ENCODE measurements at regions not wholly inside any gene's neighbourhood (a gene's known extent, or its start where the extent isn't known, plus 50 kb on each side); places are given as distances from the start of the nearest gene placed in this dataset.

DNA sequence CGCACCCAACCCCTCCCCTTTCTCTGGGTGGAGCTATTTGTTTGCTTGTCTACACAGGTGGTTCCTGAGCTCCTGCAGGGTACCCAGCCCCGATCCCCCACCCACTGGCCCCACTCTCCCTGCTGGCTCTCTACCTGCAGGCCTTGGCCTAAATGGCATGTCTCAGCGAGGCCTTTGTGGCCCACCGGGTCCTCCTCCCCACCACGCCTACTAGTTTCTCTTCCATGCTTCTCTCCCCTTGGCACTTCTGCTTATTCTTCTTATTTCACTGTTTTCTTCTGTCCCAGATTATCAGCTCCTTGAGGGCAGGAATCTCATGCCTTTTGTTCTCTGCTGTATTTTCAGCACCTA, 57.4 kb upstream of the ZNF536 start:
- Mint-ChIP-seq H3K27ac (no peak overlapping the region), H3K4me3 (no peak overlapping the region), H3K4me1 (no peaks in the 10 kb centered on the region), H3K27me3 (ENCODE audit: low read depth in 2 of 2) (peaks cover 0 to 2% of the 10 kb centered on the region in 2 donors), H3K9me3 (peaks cover 2 to 3% of the 10 kb centered on the region in 2 donors), H3K36me3 (no peaks in the 10 kb centered on the region)
- no peaks in the 10 kb centered on the region for H3K36me3 ChIP-seq (ENCODE audit: control insufficient read depth, insufficient read depth, low read length)
- H3K27ac ChIP-seq (ENCODE audit: low read length): no peak overlapping the region
- no peaks in the 10 kb centered on the region for H3K27me3 ChIP-seq (ENCODE audit: control insufficient read depth, insufficient read depth, low read length)
- H3K4me3 ChIP-seq (ENCODE audit: low read length): no peak overlapping the region
- intact Hi-C loops (cut with micrococcal nuclease): no loop called here
- H3K4me1 ChIP-seq (ENCODE audit: control insufficient read depth, insufficient read depth, low read length): no peaks in the 10 kb centered on the region
- ATAC-seq: no peak
- 87% methylated on average over 5 of the region's 5 CpGs for WGBS (ENCODE audit: insufficient coverage)
- TF ChIP-seq, protein P1, sequence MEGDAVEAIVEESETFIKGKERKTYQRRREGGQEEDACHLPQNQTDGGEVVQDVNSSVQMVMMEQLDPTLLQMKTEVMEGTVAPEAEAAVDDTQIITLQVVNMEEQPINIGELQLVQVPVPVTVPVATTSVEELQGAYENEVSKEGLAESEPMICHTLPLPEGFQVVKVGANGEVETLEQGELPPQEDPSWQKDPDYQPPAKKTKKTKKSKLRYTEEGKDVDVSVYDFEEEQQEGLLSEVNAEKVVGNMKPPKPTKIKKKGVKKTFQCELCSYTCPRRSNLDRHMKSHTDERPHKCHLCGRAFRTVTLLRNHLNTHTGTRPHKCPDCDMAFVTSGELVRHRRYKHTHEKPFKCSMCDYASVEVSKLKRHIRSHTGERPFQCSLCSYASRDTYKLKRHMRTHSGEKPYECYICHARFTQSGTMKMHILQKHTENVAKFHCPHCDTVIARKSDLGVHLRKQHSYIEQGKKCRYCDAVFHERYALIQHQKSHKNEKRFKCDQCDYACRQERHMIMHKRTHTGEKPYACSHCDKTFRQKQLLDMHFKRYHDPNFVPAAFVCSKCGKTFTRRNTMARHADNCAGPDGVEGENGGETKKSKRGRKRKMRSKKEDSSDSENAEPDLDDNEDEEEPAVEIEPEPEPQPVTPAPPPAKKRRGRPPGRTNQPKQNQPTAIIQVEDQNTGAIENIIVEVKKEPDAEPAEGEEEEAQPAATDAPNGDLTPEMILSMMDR (IDR thresholded peaks at IDR 0.05): no peak
- no peaks in the 10 kb centered on the region for H3K9me3 ChIP-seq (ENCODE audit: control insufficient read depth, insufficient read depth, low read length)
- no peak for DNase-seq

DNA sequence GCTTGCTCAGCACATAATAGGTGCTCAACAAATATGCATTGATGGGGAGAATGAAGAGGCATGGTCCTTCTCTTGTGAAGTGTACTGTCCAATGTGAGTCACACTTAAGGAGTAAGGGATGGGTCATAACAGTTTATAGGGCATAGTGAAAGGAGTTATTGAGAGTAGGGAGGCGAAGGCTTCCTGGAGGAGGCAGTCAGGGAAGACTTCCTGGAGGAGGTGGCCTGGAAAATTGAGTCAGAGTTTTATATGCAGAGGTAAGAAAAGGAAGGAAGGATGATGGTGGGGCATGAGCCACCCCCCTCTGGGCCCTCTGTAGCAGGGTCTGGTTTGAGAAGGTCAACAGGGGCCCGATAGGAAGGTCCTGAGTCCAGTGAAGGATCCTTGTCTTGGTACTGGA, 57.0 kb upstream of the ZNF536 start:
- Histone ChIP-seq H3K27me3 (ENCODE audit: control insufficient read depth, insufficient read depth, low read length) (no peaks in the 10 kb centered on the region), H3K4me1 (ENCODE audit: control insufficient read depth, insufficient read depth, low read length) (no peaks in the 10 kb centered on the region), H3K4me3 (ENCODE audit: low read length) (no peak overlapping the region), H3K36me3 (ENCODE audit: control insufficient read depth, insufficient read depth, low read length) (no peaks in the 10 kb centered on the region), H3K9me3 (ENCODE audit: control insufficient read depth, insufficient read depth, low read length) (no peaks in the 10 kb centered on the region), H3K27ac (ENCODE audit: low read length) (no peak overlapping the region)
- WGBS (ENCODE audit: insufficient coverage): 77% methylated on average over 2 of the region's 2 CpGs
- H3K9me3 Mint-ChIP-seq: peaks cover 2 to 3% of the 10 kb centered on the region in 2 donors
- peaks cover 0 to 2% of the 10 kb centered on the region in 2 donors for H3K27me3 Mint-ChIP-seq (ENCODE audit: low read depth in 2 of 2)
- no peak overlapping the region for H3K27ac Mint-ChIP-seq
- TF ChIP-seq, protein P1 (IDR thresholded peaks at IDR 0.05): no peak
- intact Hi-C loops (cut with micrococcal nuclease): no loop called here
- no peak for ATAC-seq
- H3K4me3 Mint-ChIP-seq: no peak overlapping the region
- no peaks in the 10 kb centered on the region for H3K36me3 Mint-ChIP-seq
- no peak for DNase-seq
- H3K4me1 Mint-ChIP-seq: no peaks in the 10 kb centered on the region

DNA sequence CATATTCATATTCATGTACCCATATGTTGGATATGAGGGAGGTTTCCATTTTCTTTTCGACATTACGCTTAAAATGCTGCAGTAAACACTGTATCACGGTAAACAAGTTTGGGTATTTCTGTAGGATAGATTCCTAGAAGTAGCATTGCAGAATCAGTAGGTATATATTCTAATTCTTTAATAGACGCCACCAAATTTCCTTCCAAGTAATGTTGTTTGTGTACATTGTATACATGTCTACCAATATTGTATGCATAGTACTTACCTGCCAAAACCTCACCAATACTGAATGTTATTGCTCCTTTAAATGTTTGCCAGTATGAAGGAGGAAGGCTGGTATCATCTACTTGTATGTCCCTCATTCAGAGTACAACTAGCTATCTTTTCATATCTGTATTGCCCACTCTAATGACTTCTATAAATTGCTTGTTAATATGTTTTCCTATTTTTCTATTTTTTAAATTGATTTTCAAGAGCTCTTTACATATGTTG, 56.1 kb upstream of the ZNF536 start:
- TF ChIP-seq, protein P1 (IDR thresholded peaks at IDR 0.05): no peak
- ATAC-seq: no peak
- H3K36me3 ChIP-seq (ENCODE audit: control insufficient read depth, insufficient read depth, low read length): no peaks in the 10 kb centered on the region
- Mint-ChIP-seq H3K27me3 (ENCODE audit: low read depth in 2 of 2) (peaks cover 0 to 1% of the 10 kb centered on the region in 2 donors), H3K4me1 (no peaks in the 10 kb centered on the region), H3K36me3 (no peaks in the 10 kb centered on the region), H3K9me3 (peaks cover 2 to 3% of the 10 kb centered on the region in 2 donors), H3K27ac (no peak overlapping the region), H3K4me3 (no peak overlapping the region)
- H3K27me3 ChIP-seq (ENCODE audit: control insufficient read depth, insufficient read depth, low read length): no peaks in the 10 kb centered on the region
- no peaks in the 10 kb centered on the region for H3K4me1 ChIP-seq (ENCODE audit: control insufficient read depth, insufficient read depth, low read length)
- 92% methylated on average over 3 of the region's 4 CpGs for WGBS (ENCODE audit: insufficient coverage)
- DNase-seq: no peak
- intact Hi-C loops (cut with micrococcal nuclease): no loop called here
- no peak overlapping the region for H3K27ac ChIP-seq (ENCODE audit: low read length)
- H3K9me3 ChIP-seq (ENCODE audit: control insufficient read depth, insufficient read depth, low read length): no peaks in the 10 kb centered on the region
- H3K4me3 ChIP-seq (ENCODE audit: low read length): no peak overlapping the region

DNA sequence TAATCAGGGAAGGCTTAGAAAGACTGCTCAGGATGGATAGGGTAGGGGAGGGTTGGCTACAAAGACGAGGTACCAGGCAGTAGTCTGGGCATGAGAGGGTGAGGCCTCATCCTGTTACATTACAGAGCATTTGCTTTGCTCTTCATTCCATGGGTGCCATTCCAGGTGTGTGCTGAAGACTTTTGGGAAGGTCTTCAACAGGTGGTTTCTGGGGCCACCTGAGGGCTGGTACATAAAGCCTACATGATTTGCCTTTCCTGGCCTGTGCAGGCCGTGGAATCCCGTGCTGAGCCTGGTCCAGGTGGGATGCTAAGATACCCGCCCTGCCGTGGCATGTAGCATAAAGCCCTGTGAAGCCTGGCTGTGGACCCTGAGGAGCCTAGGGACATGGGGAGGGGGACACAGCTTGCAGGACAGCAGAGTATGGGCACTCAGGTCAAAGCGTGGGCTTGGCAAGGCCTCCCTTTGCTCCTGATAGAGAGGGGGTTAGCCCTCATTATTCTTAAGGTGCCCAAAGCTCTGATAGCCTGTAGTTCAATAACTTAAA, 55.6 kb upstream of the ZNF536 start:
- Mint-ChIP-seq H3K27me3 (ENCODE audit: low read depth in 2 of 2) (no peaks in the 10 kb centered on the region), H3K9me3 (peaks cover 2 to 3% of the 10 kb centered on the region in 2 donors), H3K4me3 (no peak overlapping the region), H3K36me3 (no peaks in the 10 kb centered on the region), H3K27ac (no peak overlapping the region), H3K4me1 (no peaks in the 10 kb centered on the region)
- no peaks in the 10 kb centered on the region for H3K9me3 ChIP-seq (ENCODE audit: control insufficient read depth, insufficient read depth, low read length)
- DNase-seq: no peak
- TF ChIP-seq, protein P1 (IDR thresholded peaks at IDR 0.05): no peak
- H3K4me1 ChIP-seq (ENCODE audit: control insufficient read depth, insufficient read depth, low read length): no peaks in the 10 kb centered on the region
- no peaks in the 10 kb centered on the region for H3K36me3 ChIP-seq (ENCODE audit: control insufficient read depth, insufficient read depth, low read length)
- no peaks in the 10 kb centered on the region for H3K27me3 ChIP-seq (ENCODE audit: control insufficient read depth, insufficient read depth, low read length)
- no peak for ATAC-seq
- H3K4me3 ChIP-seq (ENCODE audit: low read length): no peak overlapping the region
- 84% methylated on average over 6 of the region's 6 CpGs for WGBS (ENCODE audit: insufficient coverage)
- intact Hi-C loops (cut with micrococcal nuclease): no loop called here
- H3K27ac ChIP-seq (ENCODE audit: low read length): no peak overlapping the region
